Lower leg skin (tissue), 4 donors: ENCODE measurements at regions not wholly inside any gene's neighbourhood (a gene's known extent, or its start where the extent isn't known, plus 50 kb on each side); places are given as distances from the start of the nearest gene placed in this dataset.

ENCODE experiments used
- DNase-seq, 2 donors: peaks; one replicate each; pipeline ENCODE4 v3.0.0-alpha.2; 2019; ENCODE audit warnings: low spot score in 2 of 2
- H3K4me3 ChIP-seq: fragments of 200-600 bp; sonication (generic); 2 replicates; pipeline ENCODE4 v1.5.1; 2017; ENCODE audit warnings: mild to moderate bottlenecking, low read depth; ENCODE audit not compliant: poor library complexity, severe bottlenecking
- POLR2A ChIP-seq, 2 donors: fragments of 450-650 bp; IDR thresholded peaks; one replicate each; pipeline ENCODE4 v1.6.1; 2016 to 2017; ENCODE audit warnings: antibody characterized with exemption in 2 of 2, mild to moderate bottlenecking in 1 of 2, moderate library complexity in 1 of 2
- WGBS, 2 donors: methylation state at CpG; one replicate each; pipeline ENCODE4 v1.1.5; 2018; 5-methylcytosine and 5-hydroxymethylcytosine counted together
- intact Hi-C: fragments of 100-400 bp; cut with DNase I; formaldehyde crosslinking; loops from one replicate; pipeline ENCODE4 v1.15.0; 2023; ENCODE audit warnings: low total_unique reads
- TF ChIP-seq, protein P1 (sequence below), 3 donors: fragments of 450-650 bp; IDR thresholded peaks; one replicate each; pipeline ENCODE4 v1.5.1; 2016; ENCODE audit warnings: antibody characterized with exemption in 3 of 3, mild to moderate bottlenecking in 3 of 3, moderate library complexity in 2 of 3

DNA sequence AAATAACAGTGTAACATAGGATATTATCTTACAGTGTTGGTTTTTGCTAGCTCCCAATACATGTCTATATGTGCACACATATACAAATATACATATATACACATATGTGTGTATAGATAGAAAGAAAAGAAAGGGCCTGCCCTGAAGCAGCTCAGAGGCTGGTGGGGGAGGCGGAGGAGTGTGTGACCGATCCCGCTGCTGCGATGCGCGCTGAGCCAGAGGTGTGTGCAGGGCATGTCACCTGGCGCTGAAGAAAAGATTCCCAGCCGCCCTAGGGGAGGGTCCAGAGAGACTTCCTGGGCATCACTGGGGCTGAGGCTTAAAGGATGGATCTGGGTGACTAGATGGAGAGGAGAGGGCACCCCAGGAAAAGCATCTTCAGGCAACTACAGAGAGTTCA is 110.2 kb downstream of the FAM50B start:
- 93 to 96% methylated on average over 8 of the region's 8 CpGs for WGBS, 2 donors
- intact Hi-C loops, result no loop called here
- TF ChIP-seq, protein P1, sequence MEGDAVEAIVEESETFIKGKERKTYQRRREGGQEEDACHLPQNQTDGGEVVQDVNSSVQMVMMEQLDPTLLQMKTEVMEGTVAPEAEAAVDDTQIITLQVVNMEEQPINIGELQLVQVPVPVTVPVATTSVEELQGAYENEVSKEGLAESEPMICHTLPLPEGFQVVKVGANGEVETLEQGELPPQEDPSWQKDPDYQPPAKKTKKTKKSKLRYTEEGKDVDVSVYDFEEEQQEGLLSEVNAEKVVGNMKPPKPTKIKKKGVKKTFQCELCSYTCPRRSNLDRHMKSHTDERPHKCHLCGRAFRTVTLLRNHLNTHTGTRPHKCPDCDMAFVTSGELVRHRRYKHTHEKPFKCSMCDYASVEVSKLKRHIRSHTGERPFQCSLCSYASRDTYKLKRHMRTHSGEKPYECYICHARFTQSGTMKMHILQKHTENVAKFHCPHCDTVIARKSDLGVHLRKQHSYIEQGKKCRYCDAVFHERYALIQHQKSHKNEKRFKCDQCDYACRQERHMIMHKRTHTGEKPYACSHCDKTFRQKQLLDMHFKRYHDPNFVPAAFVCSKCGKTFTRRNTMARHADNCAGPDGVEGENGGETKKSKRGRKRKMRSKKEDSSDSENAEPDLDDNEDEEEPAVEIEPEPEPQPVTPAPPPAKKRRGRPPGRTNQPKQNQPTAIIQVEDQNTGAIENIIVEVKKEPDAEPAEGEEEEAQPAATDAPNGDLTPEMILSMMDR (IDR thresholded peaks at IDR 0.05), result no peak
- no peak for TF ChIP-seq POLR2A (IDR thresholded peaks at IDR 0.05)
- no peak for DNase-seq
- no peak overlapping the region for H3K4me3 ChIP-seq

DNA sequence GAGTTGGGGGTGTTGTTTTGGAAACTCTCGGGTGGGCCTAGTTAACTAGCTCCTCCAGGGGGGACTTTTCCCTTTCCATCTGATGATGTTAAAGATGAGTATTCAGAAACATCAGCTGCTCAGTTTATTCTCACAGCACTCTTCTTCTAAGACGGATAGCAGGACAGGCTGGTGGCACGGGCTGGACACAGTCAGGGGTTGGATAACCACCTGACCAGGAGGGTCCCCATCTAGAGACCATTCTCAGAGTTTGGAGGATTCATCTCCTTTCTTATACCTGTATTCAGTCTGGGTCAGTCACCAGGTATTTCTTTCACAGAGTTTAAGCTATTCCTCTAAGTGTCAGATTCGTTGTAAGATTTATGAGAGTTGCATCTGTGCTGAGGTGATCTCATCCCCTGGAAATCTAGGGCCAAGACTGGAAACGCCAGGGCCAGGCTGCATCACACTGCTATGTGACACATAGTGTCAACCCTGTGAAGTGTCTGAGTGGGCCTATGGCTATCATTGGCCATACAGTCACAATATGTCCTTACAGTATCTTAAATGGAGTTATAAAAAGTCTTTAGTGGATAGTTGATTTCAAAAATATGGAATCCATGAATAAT is 111.7 kb downstream of the FAM50B start:
- intact Hi-C loops, result no loop called here
- TF ChIP-seq, protein P1 (IDR thresholded peaks at IDR 0.05), result no peak
- TF ChIP-seq POLR2A (IDR thresholded peaks at IDR 0.05), result no peak

DNA sequence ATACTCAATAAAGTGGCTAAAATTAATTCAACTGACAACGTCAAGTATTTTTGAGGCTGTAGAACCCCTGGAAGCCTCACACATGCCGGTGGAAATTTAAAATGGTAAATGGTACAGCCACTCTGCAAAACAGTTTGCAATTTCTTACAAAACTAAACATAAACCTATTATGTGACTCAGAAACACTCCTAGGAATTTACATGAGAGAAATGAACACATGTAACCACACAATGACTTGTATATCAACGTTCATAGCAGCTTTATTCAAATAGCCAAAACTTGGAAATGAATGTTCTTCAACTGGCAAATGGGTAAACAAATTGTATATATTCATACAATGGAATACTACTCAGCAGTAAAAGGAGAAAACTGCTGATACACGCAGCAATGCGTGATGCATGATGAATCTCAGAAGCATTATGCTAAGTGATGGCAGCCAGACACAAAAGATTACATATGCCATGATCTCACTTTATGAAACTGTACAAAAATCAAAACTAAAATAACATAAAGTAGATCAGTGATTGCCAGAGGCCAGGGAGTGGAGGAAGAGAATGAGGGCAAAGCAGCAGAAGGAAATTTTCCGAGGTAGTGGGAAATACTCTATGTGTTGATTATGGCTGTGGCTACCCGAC is 112.5 kb downstream of the FAM50B start:
- H3K4me3 ChIP-seq, result no peak overlapping the region
- DNase-seq, result no peak
- 80 to 83% methylated on average over 7 of the region's 7 CpGs for WGBS, 2 donors
- TF ChIP-seq, protein P1 (IDR thresholded peaks at IDR 0.05), result no peak
- TF ChIP-seq POLR2A (IDR thresholded peaks at IDR 0.05), result no peak
- intact Hi-C loops, result no loop called here

More for the DNA sequence above, 111.7 kb downstream of the FAM50B start:
- WGBS, 2 donors, result 78 to 84% methylated on average over 5 of the region's 5 CpGs
- no peak for DNase-seq
- H3K4me3 ChIP-seq, result no peak overlapping the region

DNA sequence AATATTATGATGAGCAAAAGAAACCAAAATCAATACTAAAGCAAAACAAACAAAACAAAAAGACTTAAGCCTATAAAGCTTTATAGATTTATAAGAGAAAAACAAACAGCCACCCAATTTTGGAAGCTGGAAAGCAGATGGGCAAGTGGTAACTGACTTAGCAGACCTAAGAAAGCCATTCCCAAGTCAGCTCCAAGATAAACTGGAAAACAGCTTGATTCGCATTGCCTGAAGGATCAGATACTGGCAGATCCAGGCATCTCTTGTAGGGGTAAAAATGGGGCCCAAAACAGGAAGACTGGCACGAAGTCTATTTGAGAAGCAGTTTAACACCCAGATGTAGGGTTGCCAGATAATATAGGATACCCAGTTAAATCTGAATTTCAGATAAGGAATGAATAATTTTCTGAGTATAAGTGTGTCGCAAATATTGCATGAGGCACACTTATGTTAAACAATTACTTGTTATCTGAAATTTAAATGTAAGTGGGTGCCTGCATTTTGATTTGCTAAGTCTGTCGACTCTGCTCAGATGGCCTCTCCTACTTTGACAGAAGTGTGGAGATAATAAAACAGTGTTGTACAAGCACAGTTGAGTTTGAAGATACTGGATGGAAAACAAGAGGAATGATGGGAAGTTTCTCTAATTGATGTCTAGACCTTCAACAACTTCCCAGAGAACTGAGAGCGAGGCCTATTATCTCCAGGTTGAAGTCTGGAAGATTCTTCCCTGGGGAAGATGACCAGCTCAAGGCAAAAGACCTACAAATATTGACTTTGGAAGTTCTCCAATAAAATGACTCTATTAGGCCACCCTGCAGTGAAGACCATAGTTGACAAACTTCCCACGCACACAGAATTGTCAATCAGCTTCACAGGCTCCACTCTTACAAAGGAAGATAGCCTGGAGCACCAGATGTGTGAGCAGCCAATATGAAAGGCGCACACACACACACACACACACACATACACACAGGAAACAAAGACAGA is 113.4 kb downstream of the FAM50B start:
- intact Hi-C loops, result no loop called here
- H3K4me3 ChIP-seq, result no peak overlapping the region
- DNase-seq, result no peak
- TF ChIP-seq, protein P1 (IDR thresholded peaks at IDR 0.05), result no peak
- no peak for TF ChIP-seq POLR2A (IDR thresholded peaks at IDR 0.05)
- WGBS, 2 donors, result 83 to 92% methylated on average over 7 of the region's 7 CpGs

DNA sequence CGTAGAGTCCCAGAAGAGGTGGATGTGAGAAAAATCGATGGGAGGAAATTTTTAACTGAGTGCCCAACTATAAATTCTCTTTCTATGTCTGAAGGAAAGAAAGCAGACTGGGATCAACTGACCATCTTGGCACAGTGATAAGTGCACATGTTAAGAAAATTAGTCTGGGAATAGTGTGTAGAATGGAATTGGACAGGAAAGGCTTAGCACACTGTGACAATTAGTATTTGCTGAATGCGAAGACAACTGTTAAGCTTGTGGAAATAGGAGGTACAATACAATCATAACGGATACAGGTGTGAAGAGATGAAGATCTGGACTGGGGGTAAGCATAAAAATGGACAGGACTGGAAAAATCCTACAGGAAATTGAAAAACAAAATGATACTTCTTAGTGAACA is 114.3 kb downstream of the FAM50B start:
- WGBS, 2 donors, result 65 to 84% methylated on average over 4 of the region's 4 CpGs
- TF ChIP-seq, protein P1 (IDR thresholded peaks at IDR 0.05), result no peak
- no peak for TF ChIP-seq POLR2A (IDR thresholded peaks at IDR 0.05)
- intact Hi-C loops, result no loop called here
- H3K4me3 ChIP-seq, result no peak overlapping the region
- no peak for DNase-seq
